ENCODE measurements at regions not wholly inside any gene's neighbourhood (a gene's known extent, or its start where the extent isn't known, plus 50 kb on each side); places are given as distances from the start of the nearest gene placed in this dataset.
"Not testable (repeated sequence)": the region's sequence is repeated elsewhere in the genome, so short reads cannot be mapped to it uniquely, and the experiment has no call there.

DNA sequence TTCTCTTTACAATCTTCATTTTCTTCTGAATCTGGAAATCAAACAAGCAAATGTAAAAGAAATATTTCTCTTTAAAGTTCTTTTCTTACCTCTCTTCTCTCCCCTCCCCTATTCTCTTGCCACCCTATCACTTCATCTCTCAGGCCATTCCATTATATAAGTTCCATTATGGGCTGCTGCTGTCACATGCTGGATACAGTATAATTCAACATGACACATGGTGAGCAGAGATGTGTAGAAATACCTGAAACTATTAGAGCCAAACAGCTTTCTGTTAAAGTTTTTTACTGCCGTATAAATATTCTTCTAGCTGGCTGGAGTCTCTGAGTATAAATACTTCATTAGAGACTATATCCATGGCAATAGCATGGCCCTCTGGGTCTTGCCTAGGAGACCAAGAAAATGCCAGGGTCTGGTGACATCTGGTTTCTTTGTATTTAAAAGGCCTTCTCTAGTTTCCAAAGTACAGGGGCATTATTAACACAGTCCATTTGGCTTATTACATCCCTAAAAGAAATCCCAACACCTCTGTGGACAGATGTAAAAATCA, 139.6 kb downstream of the TFAP2B start:
- no peak for DNase-seq (ENCODE audit: low spot score)
- intact Hi-C loops (cut with DNase I), result loop anchor here in 1 of 2 donors (10.0 kb wide), 1 partner anchor 1237 kb away; no protein-coding TSS in a partner anchor

DNA sequence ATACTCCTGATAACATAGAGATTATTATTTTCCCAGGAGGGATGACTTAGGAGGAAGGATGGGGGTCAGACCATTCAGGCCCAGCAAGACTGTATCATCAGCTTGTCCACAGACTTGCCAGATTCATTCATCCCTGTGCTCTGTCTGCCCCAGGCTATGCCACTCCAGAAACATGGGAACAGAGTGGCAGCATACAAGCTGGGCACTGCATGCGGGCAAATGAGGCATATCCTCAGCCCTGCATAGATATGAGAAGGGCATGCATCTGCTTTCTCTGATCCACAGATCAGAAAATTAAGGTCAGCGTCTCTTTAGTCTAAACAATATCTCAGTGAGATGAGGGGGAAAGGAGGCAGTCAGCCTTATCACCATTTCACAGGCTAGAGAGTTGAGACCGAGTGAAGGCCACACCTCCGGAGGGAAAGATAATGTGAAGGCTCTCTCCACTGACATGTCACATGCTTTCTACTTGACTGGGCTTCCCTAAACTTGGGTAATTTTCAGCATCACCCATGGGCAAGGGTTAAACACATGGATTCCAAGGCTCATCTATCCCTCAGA, 140.5 kb downstream of the TFAP2B start:
- intact Hi-C loops (cut with DNase I), result loop anchor here in 1 of 2 donors (10.0 kb wide), 1 partner anchor 1236 kb away; no protein-coding TSS in a partner anchor
- no peak for DNase-seq (ENCODE audit: low spot score)

DNA sequence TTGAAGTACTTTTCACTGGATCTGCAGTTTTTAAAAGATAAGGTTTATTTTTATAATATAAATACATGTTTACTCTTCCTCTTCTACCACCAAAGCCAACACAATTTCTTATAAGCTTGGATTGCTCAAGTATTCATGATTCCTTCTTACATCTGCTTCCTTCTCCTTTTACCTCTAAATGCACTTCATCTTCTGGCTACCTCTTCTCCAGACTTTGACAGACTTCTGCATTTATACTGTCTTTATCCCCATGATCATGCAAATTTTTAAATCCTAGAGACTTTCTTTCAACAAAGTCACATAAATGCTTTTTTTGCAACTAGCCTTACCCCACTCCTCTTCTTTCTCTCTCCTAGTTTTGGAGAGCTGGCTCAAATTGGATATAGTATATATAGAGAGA, 142.9 kb downstream of the TFAP2B start:
- intact Hi-C loops (cut with DNase I), result no loop called here
- DNase-seq (ENCODE audit: low spot score), result no peak

DNA sequence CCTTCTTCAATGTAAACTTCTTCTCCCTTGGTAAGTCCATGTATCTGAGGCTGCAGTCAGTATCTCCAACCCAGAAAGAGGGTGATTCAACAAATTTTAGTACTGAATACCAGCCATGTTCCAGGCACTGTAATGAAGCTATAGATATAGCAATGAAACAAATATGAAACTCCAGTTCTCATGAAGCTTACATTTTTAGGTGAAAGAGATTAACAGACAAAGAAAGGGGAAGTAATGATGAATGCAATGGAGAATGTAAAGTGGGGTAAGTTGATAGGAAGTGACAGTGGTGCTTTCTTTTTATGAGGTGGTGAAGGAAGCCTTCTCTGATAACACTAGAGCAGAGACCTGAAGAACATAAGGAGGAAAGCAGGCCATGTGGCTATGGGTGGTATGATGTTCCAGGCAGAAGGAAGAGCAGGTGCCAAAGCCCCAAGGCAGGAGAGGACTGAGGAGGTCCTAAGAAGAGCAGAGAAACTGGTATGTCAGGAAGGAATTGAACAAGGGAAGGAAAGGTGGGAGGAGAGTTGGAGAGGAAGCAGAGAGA, 143.6 kb downstream of the TFAP2B start:
- intact Hi-C loops (cut with DNase I), result no loop called here
- DNase-seq (ENCODE audit: low spot score), result no peak

DNA sequence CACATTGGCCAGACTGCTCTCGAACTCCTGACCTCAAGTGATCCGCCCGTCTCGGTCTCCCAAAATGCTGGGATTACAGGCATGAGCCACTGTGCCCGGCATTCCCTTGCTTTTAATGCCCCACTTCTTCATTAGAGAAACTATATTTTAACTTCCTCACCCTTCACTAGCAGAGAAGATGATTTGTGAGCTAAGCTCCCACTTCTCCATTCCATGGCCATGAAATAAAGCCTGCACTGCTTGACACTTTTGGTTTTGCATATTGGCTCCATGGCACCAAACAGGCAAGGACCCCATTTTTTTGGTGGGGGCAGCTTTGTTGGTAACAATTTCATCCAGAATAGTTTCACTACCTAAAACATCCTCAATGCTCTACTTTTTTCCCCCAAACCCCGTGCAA, 145.3 kb downstream of the TFAP2B start:
- DNase-seq (ENCODE audit: low spot score), result no peak
- intact Hi-C loops (cut with DNase I), result no loop called here

DNA sequence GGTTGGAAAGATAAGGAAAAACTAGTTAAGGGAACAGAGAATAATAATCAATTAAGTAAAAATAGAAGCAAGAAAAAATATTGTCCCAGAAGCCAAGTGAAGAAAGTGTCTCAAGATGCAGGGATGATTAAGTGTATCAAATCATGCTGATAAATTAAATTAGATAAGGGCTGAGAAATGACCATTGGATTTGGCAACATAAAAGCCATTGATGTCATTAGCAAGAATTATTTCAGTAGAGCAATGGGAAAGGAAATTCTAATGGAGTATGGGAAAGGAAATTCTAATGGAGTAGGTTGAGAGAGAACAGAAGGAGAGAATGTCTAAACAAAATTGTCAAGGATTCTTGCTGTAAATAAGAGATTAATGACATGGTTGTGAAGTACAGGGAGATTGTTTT, 146.8 kb downstream of the TFAP2B start:
- intact Hi-C loops (cut with DNase I), result no loop called here
- no peak for DNase-seq (ENCODE audit: low spot score)

DNA sequence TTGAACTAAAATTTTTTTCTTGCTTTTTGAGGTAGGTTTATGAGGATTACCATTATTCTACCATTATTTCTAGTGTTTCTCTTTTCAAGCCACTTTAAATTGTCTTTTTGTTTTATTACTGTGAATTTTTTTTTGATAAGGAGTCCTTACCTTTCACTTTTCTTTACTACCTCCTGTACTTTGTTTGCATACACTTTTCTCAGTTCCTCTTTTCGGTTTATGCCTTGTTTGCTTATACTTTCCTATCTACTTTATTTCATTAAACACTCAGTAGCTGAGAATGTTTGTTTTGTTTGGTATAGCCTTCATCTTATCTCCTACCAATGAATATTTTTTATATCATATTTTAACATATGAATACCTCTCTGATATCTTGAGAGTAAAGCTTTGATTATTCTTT, 147.9 kb downstream of the TFAP2B start:
- DNase-seq (ENCODE audit: low spot score), result no peak
- intact Hi-C loops (cut with DNase I), result no loop called here

DNA sequence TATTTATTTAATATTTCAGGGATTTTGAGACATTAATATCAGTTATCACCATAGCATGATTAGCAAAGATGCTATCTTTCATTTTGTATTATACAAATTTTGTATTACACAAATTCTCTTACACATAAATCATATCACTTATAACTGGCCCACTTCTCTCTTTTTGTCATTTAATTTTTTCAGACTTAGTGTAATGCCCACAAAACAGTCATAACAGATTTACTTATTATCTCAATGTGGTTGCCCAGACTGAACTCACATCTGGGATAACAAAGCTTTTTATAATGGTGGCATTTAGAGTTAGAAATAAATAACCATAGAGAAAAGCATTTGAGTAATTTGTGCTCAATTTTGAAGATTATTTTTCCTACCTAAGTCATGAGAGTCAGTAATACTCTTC, 148.3 kb downstream of the TFAP2B start:
- no peak for DNase-seq (ENCODE audit: low spot score)
- intact Hi-C loops (cut with DNase I), result no loop called here

DNA sequence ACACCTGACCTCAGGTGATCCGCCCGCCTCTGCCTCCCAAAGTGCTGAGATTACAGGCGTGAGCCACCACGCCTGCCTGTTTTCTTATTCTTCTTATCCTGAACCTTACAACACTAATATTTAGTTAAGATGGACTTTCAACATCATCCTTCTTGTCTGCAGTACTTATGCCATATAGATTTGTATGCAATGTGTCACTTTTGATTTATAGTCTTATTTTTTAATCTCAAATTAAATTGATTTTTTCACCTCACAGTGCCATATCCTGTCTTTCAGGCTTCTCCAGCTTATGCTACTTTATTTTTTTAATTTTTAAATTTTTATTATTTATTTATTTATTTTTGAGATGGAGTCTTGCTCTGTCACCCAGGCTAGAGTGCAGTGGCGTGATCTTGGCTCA, 149.6 kb downstream of the TFAP2B start:
- DNase-seq (ENCODE audit: low spot score); intact Hi-C loops (cut with DNase I): not testable (repeated sequence)

DNA sequence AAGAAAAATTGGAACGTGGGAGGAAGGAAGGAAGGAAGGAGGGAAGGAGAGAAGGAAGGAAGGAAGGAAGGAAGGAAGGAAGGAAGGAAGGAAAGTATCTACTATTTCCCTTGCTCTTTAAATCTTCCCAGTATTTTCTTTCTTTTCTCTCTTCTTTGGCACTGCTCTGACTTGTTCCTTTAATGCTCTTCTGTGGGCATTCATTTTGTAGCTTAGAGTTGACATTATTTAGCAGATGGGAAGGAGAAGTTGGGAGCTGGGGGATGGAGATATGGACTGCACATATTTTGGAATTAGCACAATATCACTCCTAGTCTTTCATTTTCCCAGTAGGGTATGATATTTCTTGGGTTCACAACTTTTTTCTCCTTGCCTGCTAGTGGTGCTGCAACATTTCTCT, 152.2 kb downstream of the TFAP2B start:
- intact Hi-C loops (cut with DNase I), result no loop called here
- DNase-seq (ENCODE audit: low spot score), result no peak

DNA sequence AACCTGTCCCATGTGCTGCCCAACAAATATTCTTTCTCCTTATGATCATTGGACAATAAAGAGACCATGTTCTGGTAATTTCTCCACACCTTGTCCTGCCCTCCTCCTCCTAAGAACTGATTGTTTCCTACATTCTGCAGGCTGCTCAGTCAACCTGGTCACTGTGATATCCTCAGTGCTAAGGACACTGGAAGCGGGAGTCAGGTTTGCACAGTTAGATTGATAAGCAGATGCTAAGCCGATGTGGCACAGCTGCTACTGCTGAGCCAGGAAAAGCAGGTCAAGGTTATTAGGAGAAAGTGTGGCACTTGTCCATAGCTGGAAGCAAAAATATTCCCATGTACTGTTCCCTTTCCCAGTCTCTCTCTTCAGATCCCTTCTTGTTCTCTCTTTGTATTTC, 154.8 kb downstream of the TFAP2B start:
- intact Hi-C loops (cut with DNase I), result no loop called here
- no peak for DNase-seq (ENCODE audit: low spot score)

DNA sequence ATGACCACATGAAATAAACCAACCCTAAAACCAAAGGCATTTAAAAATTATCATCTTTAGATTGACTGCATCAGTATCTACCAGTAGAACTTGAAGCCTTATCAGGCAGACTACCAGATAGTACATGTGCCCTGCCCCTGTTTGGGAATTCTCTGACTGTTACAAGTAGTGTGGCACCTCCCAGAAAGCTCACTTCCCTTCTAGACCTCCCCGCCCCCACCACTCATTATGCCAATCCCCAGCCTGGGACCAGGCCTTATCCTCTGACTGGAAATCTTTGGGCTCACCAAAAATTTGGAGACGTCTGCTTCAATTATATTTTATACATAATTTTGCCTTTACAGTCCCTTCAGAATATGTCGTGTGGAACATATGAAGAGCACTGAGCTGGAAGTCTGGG, 155.6 kb downstream of the TFAP2B start:
- DNase-seq (ENCODE audit: low spot score), result no peak
- intact Hi-C loops (cut with DNase I), result no loop called here

DNA sequence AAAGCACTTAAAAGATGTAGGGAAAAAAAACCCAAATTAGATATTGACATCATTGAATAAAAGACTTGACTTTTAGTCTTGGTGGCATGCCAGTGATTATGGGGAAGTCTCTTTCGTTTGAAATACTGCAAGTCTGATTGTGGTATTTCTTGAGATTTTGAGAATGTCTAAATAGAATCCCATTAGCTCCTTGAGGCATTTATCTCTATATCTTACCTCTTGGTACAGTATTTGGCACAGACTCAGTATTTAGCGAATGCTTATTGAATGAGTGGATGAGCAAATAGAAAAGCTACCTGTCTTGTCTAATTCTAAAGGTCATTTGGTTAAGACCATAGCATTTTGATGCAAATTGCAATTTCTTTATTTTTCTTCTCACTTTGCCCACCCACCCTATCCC, 156.5 kb downstream of the TFAP2B start:
- intact Hi-C loops (cut with DNase I), result no loop called here
- no peak for DNase-seq (ENCODE audit: low spot score)

DNA sequence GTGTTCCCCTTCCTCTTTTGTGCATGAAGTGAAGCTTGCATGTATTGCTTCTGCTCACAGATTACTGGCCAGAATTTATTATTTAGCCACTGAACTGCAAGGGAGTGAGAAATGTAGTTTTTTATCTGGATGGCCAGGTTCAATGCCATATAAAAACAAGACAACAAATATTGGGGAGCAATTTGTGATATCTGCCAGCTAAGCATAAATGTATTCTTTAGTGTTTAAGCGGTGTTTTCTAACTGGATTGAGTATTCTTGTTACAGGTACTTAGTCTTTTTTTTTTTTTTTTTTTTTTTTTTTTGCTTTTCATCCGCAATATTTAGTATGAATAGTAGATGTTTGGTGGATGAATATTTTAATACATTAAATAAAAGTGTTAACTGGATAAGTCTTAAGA, 158.2 kb downstream of the TFAP2B start:
- DNase-seq (ENCODE audit: low spot score), result no peak
- intact Hi-C loops (cut with DNase I), result no loop called here

DNA sequence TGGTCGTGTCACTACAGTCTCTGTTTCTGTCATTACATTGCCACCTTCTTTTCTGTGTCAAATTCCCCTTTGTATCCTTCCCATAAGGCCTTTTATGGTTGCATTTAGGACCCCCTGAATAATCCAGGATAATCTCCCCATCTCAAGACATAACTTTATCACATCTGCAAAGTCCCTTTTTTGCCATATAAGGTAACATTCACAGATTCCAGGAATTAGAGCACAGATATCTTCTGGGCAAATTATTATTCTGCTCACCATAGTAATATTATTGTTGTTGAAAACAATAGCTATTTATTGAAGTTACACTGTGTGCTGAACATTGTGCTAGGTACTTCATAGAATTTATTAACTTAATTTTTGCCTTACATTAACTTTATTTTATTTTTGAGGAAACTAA, 159.1 kb downstream of the TFAP2B start:
- intact Hi-C loops (cut with DNase I), result no loop called here
- no peak for DNase-seq (ENCODE audit: low spot score)

DNA sequence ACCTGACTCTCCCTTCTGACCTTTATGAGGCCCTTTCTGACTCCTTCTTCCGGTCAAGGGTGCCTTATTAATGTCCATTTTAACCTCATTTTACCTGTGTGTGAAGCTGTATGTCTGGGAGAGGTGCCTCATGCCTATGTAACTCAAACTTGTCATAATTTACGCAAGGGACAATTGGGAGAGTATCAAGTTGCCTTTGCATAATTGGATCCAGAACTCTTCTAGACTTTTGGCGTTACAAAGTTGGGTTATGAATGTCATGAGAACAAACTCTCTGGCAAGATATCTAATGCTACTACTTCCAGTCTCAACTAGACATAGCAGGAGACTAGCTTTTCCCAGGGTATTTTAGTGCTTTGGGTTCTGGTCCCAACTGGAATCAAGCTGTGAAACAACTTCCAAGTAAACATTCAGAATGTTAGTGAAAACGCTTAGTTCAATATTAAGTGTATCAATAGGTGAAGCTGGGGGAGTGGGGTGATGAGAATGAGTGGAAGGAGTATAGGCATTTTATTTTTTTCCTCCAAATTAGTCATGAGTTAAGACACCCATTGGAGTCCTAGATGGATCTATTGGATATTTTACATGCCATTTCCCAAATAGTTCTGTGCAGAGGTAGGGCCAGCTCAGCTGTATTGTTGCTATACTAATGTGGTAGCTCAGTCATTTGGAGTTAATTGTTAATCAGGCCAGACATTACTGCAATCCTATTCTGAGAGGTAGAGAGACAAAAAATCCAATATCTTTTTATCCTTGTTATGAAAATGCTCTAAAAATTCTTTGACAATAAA, 159.9 kb downstream of the TFAP2B start:
- no peak for DNase-seq (ENCODE audit: low spot score)
- intact Hi-C loops (cut with DNase I), result no loop called here

DNA sequence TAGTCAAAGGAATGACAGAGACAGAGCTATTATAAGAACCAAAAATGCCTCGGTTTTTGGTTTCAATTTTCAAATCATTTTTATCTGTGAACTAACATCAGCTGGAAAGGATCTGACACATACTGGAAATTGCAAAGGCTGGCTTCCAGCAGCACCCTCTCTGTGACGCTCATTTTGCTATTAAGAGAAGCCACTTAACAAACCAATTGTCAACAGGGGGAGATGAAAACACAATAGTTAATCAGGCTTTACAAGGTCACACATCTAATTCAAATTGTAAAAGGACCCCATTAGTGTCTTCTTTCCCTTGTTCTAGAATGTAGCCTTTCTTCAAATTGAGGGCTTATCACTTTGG, 160.5 kb downstream of the TFAP2B start:
- intact Hi-C loops (cut with DNase I), result no loop called here
- DNase-seq (ENCODE audit: low spot score), result no peak

DNA sequence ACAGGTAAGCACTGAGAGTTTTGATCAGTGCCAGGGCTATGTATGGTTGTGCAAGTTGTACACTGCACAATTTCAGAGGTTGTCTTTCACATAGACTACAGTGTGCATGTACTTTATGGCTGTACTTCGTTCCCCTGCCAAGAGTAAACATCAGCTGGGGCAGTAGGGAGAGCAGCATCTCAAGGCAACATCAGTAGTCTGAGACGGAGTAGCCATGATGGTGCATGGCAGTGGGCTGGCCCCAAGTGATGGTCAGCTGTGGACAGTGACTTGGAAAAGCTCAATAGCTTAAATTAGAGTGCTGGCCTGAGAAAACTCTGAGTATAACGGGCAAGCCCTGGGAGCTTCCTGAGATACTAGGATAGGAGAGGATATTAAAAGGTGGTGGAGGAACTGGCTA, 165.5 kb downstream of the TFAP2B start:
- no peak for DNase-seq (ENCODE audit: low spot score)
- intact Hi-C loops (cut with DNase I), result no loop called here

DNA sequence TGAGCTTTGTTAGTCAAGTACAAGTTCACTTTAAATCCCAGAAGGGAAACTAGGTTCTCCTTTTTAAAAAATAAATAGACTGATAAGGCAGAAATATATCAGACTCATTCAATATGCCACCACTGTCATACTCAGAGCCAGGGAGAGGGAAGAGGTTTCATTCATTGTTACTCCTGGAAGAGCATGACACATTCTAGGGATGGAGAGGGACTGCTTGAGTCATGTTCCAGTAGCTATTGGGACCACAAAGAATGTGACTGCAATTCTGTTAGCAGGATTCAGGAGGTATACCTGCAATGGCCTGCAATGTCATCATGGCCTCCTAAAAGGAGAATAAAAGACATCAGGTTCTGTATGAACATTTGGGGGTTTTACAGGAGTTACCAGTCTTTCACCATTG, 167.6 kb downstream of the TFAP2B start:
- intact Hi-C loops (cut with DNase I), result no loop called here
- DNase-seq (ENCODE audit: low spot score), result no peak

DNA sequence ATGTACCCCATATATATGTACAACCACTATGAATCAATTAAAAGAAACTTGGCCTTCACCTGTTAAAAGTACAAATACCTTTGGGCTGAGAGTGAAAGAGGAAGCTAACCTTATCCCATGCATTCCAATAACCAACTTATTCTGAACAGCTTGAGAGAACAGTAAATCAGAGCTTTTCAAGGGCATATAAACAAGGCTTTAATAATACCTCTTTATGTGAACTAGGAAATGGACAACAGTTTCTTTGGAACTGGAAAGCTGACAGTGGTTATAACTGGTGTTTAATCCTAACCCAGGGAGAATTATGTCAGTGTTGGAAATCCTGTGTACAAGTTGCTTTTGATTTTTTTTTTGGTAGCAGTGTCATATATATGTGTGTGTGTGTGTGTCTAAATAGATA, 170.5 kb downstream of the TFAP2B start:
- DNase-seq (ENCODE audit: low spot score), result no peak
- intact Hi-C loops (cut with DNase I), result no loop called here

Measured in posterior vena cava (tissue), 2 donors.